A673 (cell line): ENCODE measurements at regions not wholly inside any gene's neighbourhood (a gene's known extent, or its start where the extent isn't known, plus 50 kb on each side); places are given as distances from the start of the nearest gene placed in this dataset.
A peak's percentile ranks its signal among the peaks of the same experiment; 100 is the strongest.

Source experiments
- BruUV-seq: library from RNA; stranded (reverse); fragments of 400-500 nt; replicated peaks from 2 replicates; lab custom pipeline; 2021; lab: Mats Ljungman, UMichigan
- CTCF ChIA-PET: fragments of 300-600 bp; sonication (Branson Sonifier 250); formaldehyde crosslinking; loops from one replicate; lab custom pipeline; 2022; ENCODE audit warnings: antibody characterized with exemption; lab: Charles Lee
- POLR2A ChIA-PET: fragments of 300-600 bp; sonication (Branson Sonifier 250); formaldehyde crosslinking; loops from one replicate; lab custom pipeline; 2022; ENCODE audit warnings: antibody characterized with exemption; ENCODE audit not compliant: low non-redundant PET; lab: Charles Lee
- DNase-seq: peaks from one replicate; pipeline ENCODE4 v3.0.0-alpha.2; 2015; ENCODE audit warnings: low spot score
- H3K27ac ChIP-seq: fragments of 200-600 bp; sonication (generic); 2 replicates; pipeline ENCODE4 v1.5.1; 2016; ENCODE audit warnings: mixed run types, low read depth, mild to moderate bottlenecking, mixed read lengths, antibody characterized with exemption, low read length; ENCODE audit not compliant: poor library complexity, severe bottlenecking
- H3K27me3 ChIP-seq: fragments of 200-600 bp; sonication (generic); replicated peaks from 2 replicates; pipeline ENCODE4 v1.6.1; 2017; ENCODE audit warnings: mixed run types, low read depth, mild to moderate bottlenecking, mixed read lengths, antibody characterized with exemption, low read length; ENCODE audit not compliant: insufficient read depth, poor library complexity
- H3K36me3 ChIP-seq: fragments of 200-600 bp; sonication (generic); 2 replicates; pipeline ENCODE4 v1.6.1; 2016; ENCODE audit warnings: mixed run types, mild to moderate bottlenecking, mixed read lengths, antibody characterized with exemption, low read length; ENCODE audit not compliant: insufficient read depth, poor library complexity, severe bottlenecking
- H3K4me1 ChIP-seq: fragments of 200-600 bp; sonication (generic); 2 replicates; pipeline ENCODE4 v1.6.1; 2017; ENCODE audit warnings: mixed run types, mild to moderate bottlenecking, mixed read lengths, antibody characterized with exemption, low read length; ENCODE audit not compliant: insufficient read depth, poor library complexity, severe bottlenecking
- H3K4me3 ChIP-seq: fragments of 200-600 bp; sonication (generic); 2 replicates; pipeline ENCODE4 v1.5.1; 2016; ENCODE audit warnings: low read depth, mixed run types, mild to moderate bottlenecking, mixed read lengths, low read length; ENCODE audit not compliant: poor library complexity, severe bottlenecking
- H3K9me3 ChIP-seq: fragments of 200-600 bp; sonication (generic); 2 replicates; pipeline ENCODE4 v1.6.1; 2016; ENCODE audit warnings: mixed run types, low read depth, mild to moderate bottlenecking, mixed read lengths, antibody characterized with exemption, low read length; ENCODE audit not compliant: poor library complexity, severe bottlenecking
- CTCF ChIP-seq: fragments of 300-800, 200-600 bp; sonication (generic); conservative IDR thresholded peaks from 2 replicates; pipeline ENCODE4 v1.5.1; 2017; ENCODE audit warnings: low read depth, mild to moderate bottlenecking, antibody characterized with exemption, low read length, moderate library complexity, mixed read lengths
- EZH2 ChIP-seq: fragments of 200-600 bp; sonication (generic); IDR thresholded peaks from 2 replicates; pipeline ENCODE4 v1.6.1; 2017; ENCODE audit warnings: borderline replicate concordance, low read depth, mild to moderate bottlenecking, mixed read lengths, antibody characterized with exemption, low read length; ENCODE audit not compliant: poor library complexity, severe bottlenecking
- intact Hi-C: fragments of 100-400 bp; cut with micrococcal nuclease; formaldehyde crosslinking; loops from one replicate; pipeline ENCODE4 v1.10.0; 2022; ENCODE audit not compliant: unreplicated experiment

DNA sequence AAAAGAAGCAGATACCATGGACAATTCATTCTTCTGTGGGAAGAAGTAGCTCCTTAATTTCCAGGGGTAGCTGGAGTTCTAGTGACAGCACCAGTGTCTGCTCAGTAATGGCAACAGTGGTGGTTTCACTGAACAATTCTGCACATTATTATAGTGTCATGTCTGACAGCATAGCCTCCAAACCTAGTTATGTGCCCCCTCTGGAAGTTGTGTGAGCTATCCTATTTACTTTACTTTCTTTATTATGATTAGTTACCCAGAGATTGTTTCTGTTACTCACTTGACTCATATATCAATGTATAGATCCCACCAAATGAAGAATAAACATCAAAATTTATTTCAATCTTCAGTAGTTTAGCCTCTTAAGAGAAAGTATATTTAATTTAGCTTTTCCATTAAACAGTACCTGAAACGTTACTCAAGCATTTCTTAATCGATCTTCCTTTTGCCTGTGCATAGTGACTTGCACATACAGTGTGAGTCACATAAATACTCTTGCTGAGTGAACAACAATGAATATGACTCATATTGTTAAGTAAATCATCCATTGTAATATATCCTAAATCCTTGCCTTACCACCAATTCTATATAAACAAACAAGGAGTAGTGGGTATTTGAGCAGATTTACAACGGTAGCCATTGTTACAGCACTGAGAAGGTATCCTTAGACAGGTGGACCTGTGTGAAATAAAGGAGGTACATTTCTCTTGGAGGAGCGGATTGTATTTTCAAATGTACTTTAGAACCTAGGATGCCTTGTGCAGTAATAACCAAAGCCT lies 534.7 kb downstream of the ANKRD50 start:
- H3K4me1 ChIP-seq = peaks cover 13% of the 10 kb centered on the region
- ChIA-PET CTCF (no interaction called here), POLR2A (no interaction called here)
- no peaks in the 10 kb centered on the region for H3K9me3 ChIP-seq
- no peak overlapping the region for H3K4me3 ChIP-seq
- H3K27me3 ChIP-seq = no peaks in the 10 kb centered on the region
- H3K27ac ChIP-seq = no peak overlapping the region
- H3K36me3 ChIP-seq = no peaks in the 10 kb centered on the region
- TF ChIP-seq CTCF (no peak), EZH2 (no peak)
- no peak for DNase-seq
- no TSS peak for BruUV-seq
- intact Hi-C loops = no loop called here

- H3K9me3 ChIP-seq = no peaks in the 10 kb centered on the region
- ChIA-PET POLR2A (no interaction called here), CTCF (no interaction called here)
- no TSS peak for BruUV-seq
- H3K27me3 ChIP-seq = no peaks in the 10 kb centered on the region
- H3K4me1 ChIP-seq = peaks cover 13% of the 10 kb centered on the region
- intact Hi-C loops = no loop called here
- no peak for DNase-seq
- TF ChIP-seq CTCF (no peak), EZH2 (no peak)
- H3K4me3 ChIP-seq = no peak overlapping the region
- H3K27ac ChIP-seq = no peak overlapping the region
- no peaks in the 10 kb centered on the region for H3K36me3 ChIP-seq
Measured at GRCh38 chr4:124178449-124179021, 534.0 kb downstream of the ANKRD50 start.

- ChIA-PET POLR2A (no interaction called here), CTCF (no interaction called here)
- H3K36me3 ChIP-seq = no peaks in the 10 kb centered on the region
- H3K27me3 ChIP-seq = no peaks in the 10 kb centered on the region
- H3K9me3 ChIP-seq = no peaks in the 10 kb centered on the region
- intact Hi-C loops = no loop called here
- no TSS peak for BruUV-seq
- H3K27ac ChIP-seq = peak overlapping the region; percentile 72
- no peak for TF ChIP-seq EZH2
- peak overlapping the region; percentile 21 for H3K4me3 ChIP-seq
- peak; percentile 86 for DNase-seq
- peaks cover 13% of the 10 kb centered on the region for H3K4me1 ChIP-seq
Measured at GRCh38 chr4:124179506-124180186, 532.9 kb downstream of the ANKRD50 start.
